ENCODE measurements at regions not wholly inside any gene's neighbourhood (a gene's known extent, or its start where the extent isn't known, plus 50 kb on each side); places are given as distances from the start of the nearest gene placed in this dataset.

- no CpG with 5 or more reads among the region's 5 CpGs for WGBS (ENCODE audit: extremely low coverage, insufficient read length, low lambda C conversion rate)
- Histone ChIP-seq H3K27ac (ENCODE audit: insufficient read length, low read depth, low read length) (no peak overlapping the region), H3K56ac (ENCODE audit: insufficient read length, low read depth, low read length) (no peak overlapping the region), H4K8ac (replicated peaks; ENCODE audit: insufficient read length, low read depth, low read length) (no peak overlapping the region), H3K23ac (ENCODE audit: insufficient read length, low read depth, low read length) (no peak overlapping the region), H2BK120ac (ENCODE audit: low read depth, low read length, poor library complexity, severe bottlenecking) (no peak overlapping the region), H3K9ac (ENCODE audit: extremely low read depth, insufficient read length, low read length) (no peak overlapping the region), H3K23me2 (ENCODE audit: insufficient read length, low read depth, low read length, poor library complexity, severe bottlenecking) (no peaks in the 10 kb centered on the region), H2BK20ac (ENCODE audit: low read depth, low read length, poor library complexity, severe bottlenecking) (no peak overlapping the region), H4K20me1 (ENCODE audit: control insufficient read depth, insufficient read depth, insufficient read length) (no peaks in the 10 kb centered on the region), H3K9me3 (ENCODE audit: control insufficient read depth, low read depth, low read length) (no peaks in the 10 kb centered on the region), H3K4me2 (ENCODE audit: insufficient read depth, insufficient read length, low read length) (no peak overlapping the region), H4K5ac (ENCODE audit: insufficient read length, low read depth, low read length) (no peak overlapping the region), H3K79me2 (ENCODE audit: insufficient read depth, low read length) (no peaks in the 10 kb centered on the region), H2BK12ac (ENCODE audit: insufficient read length, low read depth, low read length) (no peak overlapping the region), H4K91ac (ENCODE audit: insufficient read length, low read depth, low read length) (no peak overlapping the region), H3K4me1 (ENCODE audit: insufficient read depth, low read length) (no peaks in the 10 kb centered on the region), H3T11ph (ENCODE audit: low read length) (no peak overlapping the region), H3K79me1 (ENCODE audit: insufficient read depth, low read depth, low read length, poor library complexity, severe bottlenecking) (no peaks in the 10 kb centered on the region), H2BK5ac (ENCODE audit: insufficient read length, low read length) (no peak overlapping the region), H3K14ac (ENCODE audit: insufficient read depth, low read length) (no peak overlapping the region), H2BK15ac (ENCODE audit: low read depth, low read length) (no peak overlapping the region), H2AFZ (ENCODE audit: low read length) (no peak overlapping the region), H2AK5ac (ENCODE audit: insufficient read length, low read length) (no peak overlapping the region), H3K4ac (ENCODE audit: low read depth, low read length) (no peak overlapping the region), H3K27me3 (ENCODE audit: insufficient read depth, low read length) (no peaks in the 10 kb centered on the region), H3K18ac (ENCODE audit: insufficient read length, low read depth, low read length) (no peak overlapping the region)
- Mint-ChIP-seq H3K4me1 (peaks cover 8 to 10% of the 10 kb centered on the region in 2 experiments; a peak in 3 of 4 replicates), H3K27me3 (ENCODE audit: low read depth) (peaks cover 17% of the 10 kb centered on the region), H3K27ac (no peak overlapping the region), H3K9me3 (peaks cover 13 to 14% of the 10 kb centered on the region in 2 experiments), H3K4me3 (no peak overlapping the region), H3K36me3 (ENCODE audit: insufficient read depth in 1 of 3, low read depth in 3 of 3) (peaks cover under 1 to 8% (median 4%) of the 10 kb centered on the region in 3 experiments; a peak in 6 of 7 replicates)
- peak; percentile 79 for DNase-seq
- TF ChIP-seq CTCF (conservative IDR thresholded peaks at IDR 0.05), result peak; percentile 85
Observed at GRCh38 chr5:66494437-66494836, 101.8 kb upstream of the MAST4 start.

Measured in H9 (cell line).